Smooth muscle cell (in vitro differentiated cells): ENCODE measurements at regions not wholly inside any gene's neighbourhood (a gene's known extent, or its start where the extent isn't known, plus 50 kb on each side); places are given as distances from the start of the nearest gene placed in this dataset.

Experiments used
- DNase-seq: peaks from one replicate; lab custom pipeline; 2025; ENCODE audit not compliant: unreplicated experiment; lab: John Stamatoyannopoulos, UW
- H2AFZ ChIP-seq: fragments of 200-600 bp; sonication (generic); 2 replicates; pipeline ENCODE4 v1.6.0; 2016; ENCODE audit warnings: antibody characterized with exemption, low read depth, mild to moderate bottlenecking
- H3F3A ChIP-seq: fragments of 200-600 bp; sonication (generic); 2 replicates; pipeline ENCODE4 v1.6.0; 2017; ENCODE audit warnings: antibody characterized with exemption, low read depth
- H3K27ac ChIP-seq: fragments of 200-600 bp; sonication (generic); 2 replicates; pipeline ENCODE4 v1.5.1; 2016; ENCODE audit warnings: low read depth, mild to moderate bottlenecking
- H3K27me3 ChIP-seq: fragments of 200-600 bp; sonication (generic); 2 replicates; pipeline ENCODE4 v1.6.1; 2016; ENCODE audit warnings: low read depth, mild to moderate bottlenecking
- H3K36me3 ChIP-seq: fragments of 200-600 bp; sonication (generic); 2 replicates; pipeline ENCODE4 v1.5.1; 2016; ENCODE audit warnings: low read depth
- H3K4me1 ChIP-seq: fragments of 200-600 bp; sonication (generic); 2 replicates; pipeline ENCODE4 v1.5.1; 2016; ENCODE audit warnings: low read depth
- H3K4me2 ChIP-seq: fragments of 200-600 bp; sonication (generic); 2 replicates; pipeline ENCODE4 v1.6.0; 2016; ENCODE audit warnings: mild to moderate bottlenecking
- H3K4me3 ChIP-seq: fragments of 200-600 bp; sonication (generic); 2 replicates; pipeline ENCODE4 v1.5.1; 2016; ENCODE audit warnings: mild to moderate bottlenecking
- H3K79me2 ChIP-seq: fragments of 200-600 bp; sonication (generic); 2 replicates; pipeline ENCODE4 v1.6.0; 2016; ENCODE audit warnings: low read depth, mild to moderate bottlenecking
- H3K9ac ChIP-seq: fragments of 200-600 bp; sonication (generic); 2 replicates; pipeline ENCODE4 v1.6.0; 2016; ENCODE audit warnings: low read depth
- H3K9me3 ChIP-seq: fragments of 200-600 bp; sonication (generic); replicated peaks from 2 replicates; pipeline ENCODE4 v1.5.1; 2016; ENCODE audit warnings: low read depth
- H4K20me1 ChIP-seq: fragments of 200-600 bp; sonication (generic); 2 replicates; pipeline ENCODE4 v1.6.0; 2016; ENCODE audit warnings: low read depth
- CTCF ChIP-seq: fragments of 200-600 bp; sonication (generic); IDR thresholded peaks from 2 replicates; pipeline ENCODE4 v1.5.1; 2017; ENCODE audit warnings: borderline replicate concordance, mild to moderate bottlenecking, antibody characterized with exemption; ENCODE audit not compliant: insufficient read depth, poor library complexity, severe bottlenecking
- WGBS: methylation state at CpG from one replicate; pipeline ENCODE4 v1.1.7; 2016; ENCODE audit warnings: low lambda C conversion rate; 5-methylcytosine and 5-hydroxymethylcytosine counted together

GRCh38 chr13:103976371-103976770 is 910.2 kb upstream of the SLC10A2 start:
- Histone ChIP-seq H3K4me1 (no peaks in the 10 kb centered on the region), H3K79me2 (no peaks in the 10 kb centered on the region), H3K9ac (no peak overlapping the region), H4K20me1 (no peaks in the 10 kb centered on the region), H3K27ac (no peak overlapping the region), H2AFZ (no peak overlapping the region), H3F3A (no peaks in the 10 kb centered on the region), H3K9me3 (no peaks in the 10 kb centered on the region), H3K27me3 (no peaks in the 10 kb centered on the region), H3K4me3 (no peak overlapping the region), H3K4me2 (no peak overlapping the region), H3K36me3 (no peaks in the 10 kb centered on the region)
- TF ChIP-seq CTCF: no peak
- 82% methylated on average over 1 of the region's 1 CpG for WGBS
- DNase-seq: no peak

GRCh38 chr13:103973740-103974139 is 907.5 kb upstream of the SLC10A2 start:
- Histone ChIP-seq H4K20me1 (no peaks in the 10 kb centered on the region), H3F3A (no peaks in the 10 kb centered on the region), H3K36me3 (no peaks in the 10 kb centered on the region), H3K4me2 (no peak overlapping the region), H3K79me2 (no peaks in the 10 kb centered on the region), H3K4me3 (no peak overlapping the region), H3K27ac (no peak overlapping the region), H3K4me1 (no peaks in the 10 kb centered on the region), H2AFZ (no peak overlapping the region), H3K9ac (no peak overlapping the region), H3K9me3 (no peaks in the 10 kb centered on the region), H3K27me3 (no peaks in the 10 kb centered on the region)
- no peak for TF ChIP-seq CTCF
- WGBS: 95% methylated on average over 1 of the region's 1 CpG
- no peak for DNase-seq

- no peak for DNase-seq
- TF ChIP-seq CTCF: no peak
- H4K20me1 ChIP-seq: no peaks in the 10 kb centered on the region
- H3F3A ChIP-seq: no peaks in the 10 kb centered on the region
- H3K79me2 ChIP-seq: no peaks in the 10 kb centered on the region
- no peaks in the 10 kb centered on the region for H3K9me3 ChIP-seq
- H3K27ac ChIP-seq: no peak overlapping the region
- H3K9ac ChIP-seq: no peak overlapping the region
- H3K4me2 ChIP-seq: no peak overlapping the region
- H3K4me3 ChIP-seq: no peak overlapping the region
- H2AFZ ChIP-seq: no peak overlapping the region
- WGBS: 76% methylated on average over 4 of the region's 4 CpGs
- H3K36me3 ChIP-seq: no peaks in the 10 kb centered on the region
- H3K4me1 ChIP-seq: no peaks in the 10 kb centered on the region
- no peaks in the 10 kb centered on the region for H3K27me3 ChIP-seq
Measured at GRCh38 chr13:103969520-103970050, 903.4 kb upstream of the SLC10A2 start.

- no peaks in the 10 kb centered on the region for H3K27me3 ChIP-seq
- H3K36me3 ChIP-seq: no peaks in the 10 kb centered on the region
- no peaks in the 10 kb centered on the region for H3K9me3 ChIP-seq
- no peak overlapping the region for H3K27ac ChIP-seq
- DNase-seq: no peak
- H3F3A ChIP-seq: no peaks in the 10 kb centered on the region
- TF ChIP-seq CTCF: no peak
- no peak overlapping the region for H2AFZ ChIP-seq
- H3K9ac ChIP-seq: no peak overlapping the region
- no peak overlapping the region for H3K4me2 ChIP-seq
- no peaks in the 10 kb centered on the region for H4K20me1 ChIP-seq
- H3K4me1 ChIP-seq: no peaks in the 10 kb centered on the region
- no peaks in the 10 kb centered on the region for H3K79me2 ChIP-seq
- 69% methylated on average over 4 of the region's 4 CpGs for WGBS
- no peak overlapping the region for H3K4me3 ChIP-seq
Measured at GRCh38 chr13:103965506-103966243, 899.5 kb upstream of the SLC10A2 start.
